Stomach (tissue), 8 donors: ENCODE measurements at regions not wholly inside any gene's neighbourhood (a gene's known extent, or its start where the extent isn't known, plus 50 kb on each side); places are given as distances from the start of the nearest gene placed in this dataset.

Source experiments
- DNase-seq, 2 donors: peaks; one replicate each; pipeline versions ENCODE4 v3.0.0 to v3.0.0-alpha.2; 2013 to 2019
- H3K27ac ChIP-seq, 5 donors: fragments of 200-600 bp in 4 of 5; sonication (generic) in 4 of 5; one replicate each; pipeline ENCODE4 v1.5.1; 2013 to 2019; ENCODE audit warnings: mild to moderate bottlenecking in 1 of 5, moderate library complexity in 1 of 5
- H3K27me3 ChIP-seq, 3 donors: fragments of 200-600 bp; sonication (generic); one replicate each; pipeline ENCODE4 v1.5.1; 2017 to 2019; ENCODE audit warnings: mixed run types in 1 of 3
- H3K36me3 ChIP-seq, 4 donors: fragments of 200-600 bp; sonication (generic); 1 replicate in 3 of 4; 2 replicates in 1 of 4; pipeline ENCODE4 v1.5.1; 2016 to 2019
- H3K4me1 ChIP-seq, 4 donors: fragments of 200-600 bp; sonication (generic); one replicate each; pipeline ENCODE4 v1.5.1; 2016 to 2019
- H3K4me3 ChIP-seq, 4 donors: fragments of 200-600 bp; sonication (generic) in 3 of 4; one replicate each; pipeline ENCODE4 v1.5.1; 2016 to 2019; ENCODE audit warnings: mild to moderate bottlenecking in 1 of 4
- H3K9me3 ChIP-seq, 4 donors: fragments of 200-600 bp; sonication (generic); one replicate each; pipeline ENCODE4 v1.5.1; 2016 to 2019
- CTCF ChIP-seq, 7 experiments: fragments of 450-650 bp in 4 of 7; fragments of 200-600 bp in 3 of 7; sonication (generic) in 3 of 7; IDR thresholded peaks; one replicate each; pipeline ENCODE4 v1.5.1; 2016 to 2019; ENCODE audit warnings: antibody characterized with exemption in 7 of 7, control low read depth in 2 of 7, mild to moderate bottlenecking in 1 of 7
- EP300 ChIP-seq: sonication (generic); formaldehyde crosslinking; IDR thresholded peaks from one replicate; pipeline ENCODE4 v1.6.1; 2017; ENCODE audit warnings: antibody characterized with exemption
- POLR2A ChIP-seq, 4 donors: fragments of 450-650 bp; IDR thresholded peaks; one replicate each; pipeline ENCODE4 v1.6.1; 2016; ENCODE audit warnings: antibody characterized with exemption in 4 of 4, control low read depth in 2 of 4, mild to moderate bottlenecking in 1 of 4, moderate library complexity in 1 of 4
- POLR2AphosphoS5 ChIP-seq, 3 donors: sonication (generic); formaldehyde crosslinking; IDR thresholded peaks; one replicate each; pipeline ENCODE4 v1.6.1; 2016; ENCODE audit warnings: antibody characterized with exemption in 3 of 3
- WGBS, 5 donors: extraction: QIAGEN DNeasy Blood & Tissue Kit in 3 of 5; methylation state at CpG; one replicate each; pipeline versions ENCODE4 v1.1.5 to v1.1.7; 2013 to 2018; 5-methylcytosine and 5-hydroxymethylcytosine counted together
- intact Hi-C: fragments of 100-400 bp; cut with DNase I; formaldehyde crosslinking; loops from one replicate; pipeline ENCODE4 v1.15.1; 2023; ENCODE audit warnings: low total_unique reads
- donor health status: healthy with polysubstance abuse.
- donor health status: Bipolar disorder and iron deficiency.
- donor health status: healthy.

- H3K9me3 ChIP-seq = peaks cover 0 to 4% (median 2%) of the 10 kb centered on the region in 4 donors
- no peak for DNase-seq
- no peaks in the 10 kb centered on the region for H3K27me3 ChIP-seq
- H3K27ac ChIP-seq = no peak overlapping the region
- intact Hi-C loops = loop anchor here (5.0 kb wide), 1 partner anchor 335 kb away; no protein-coding TSS in a partner anchor
- TF ChIP-seq EP300 (no peak), POLR2A (IDR thresholded peaks at IDR 0.05) (no peak), POLR2AphosphoS5 (IDR thresholded peaks at IDR 0.05) (no peak), CTCF (IDR thresholded peaks at IDR 0.05) (no peak)
- H3K4me3 ChIP-seq = no peak overlapping the region
- peaks cover 0 to 15% (median 8%) of the 10 kb centered on the region in 4 donors for H3K4me1 ChIP-seq
- no peaks in the 10 kb centered on the region for H3K36me3 ChIP-seq
- WGBS, 5 donors = 71 to 78% (median 74%) methylated on average over 5 of the region's 5 CpGs
These were observed 63.7 kb downstream of the GPR6 start for GRCh38 chr6:110041830-110042229.

- no peaks in the 10 kb centered on the region for H3K36me3 ChIP-seq
- H3K9me3 ChIP-seq = peaks cover 0 to 4% (median 2%) of the 10 kb centered on the region in 4 donors
- no peak for DNase-seq
- H3K4me3 ChIP-seq = no peak overlapping the region
- TF ChIP-seq CTCF (IDR thresholded peaks at IDR 0.05) (no peak), POLR2A (IDR thresholded peaks at IDR 0.05) (no peak), EP300 (no peak), POLR2AphosphoS5 (IDR thresholded peaks at IDR 0.05) (no peak)
- no peaks in the 10 kb centered on the region for H3K27me3 ChIP-seq
- H3K4me1 ChIP-seq = peaks cover 0 to 15% (median 8%) of the 10 kb centered on the region in 4 donors
- WGBS, 5 donors = 81 to 86% (median 82%) methylated on average over 9 of the region's 9 CpGs
- no peak overlapping the region for H3K27ac ChIP-seq
- intact Hi-C loops = loop anchor here (5.0 kb wide), 1 partner anchor 335 kb away; no protein-coding TSS in a partner anchor
These were observed 64.7 kb downstream of the GPR6 start for GRCh38 chr6:110042670-110043296.

- DNase-seq = no peak
- Histone ChIP-seq H3K4me3 (no peak overlapping the region), H3K27me3 (no peaks in the 10 kb centered on the region), H3K4me1 (peaks cover 0 to 15% (median 8%) of the 10 kb centered on the region in 4 donors), H3K36me3 (no peaks in the 10 kb centered on the region), H3K27ac (no peak overlapping the region), H3K9me3 (peaks cover 0 to 4% (median 2%) of the 10 kb centered on the region in 4 donors)
- intact Hi-C loops = loop anchor here (5.0 kb wide), 1 partner anchor 336 kb away; no protein-coding TSS in a partner anchor
- TF ChIP-seq POLR2AphosphoS5 (IDR thresholded peaks at IDR 0.05) = no peak
- no peak for TF ChIP-seq CTCF (IDR thresholded peaks at IDR 0.05)
- TF ChIP-seq POLR2A (IDR thresholded peaks at IDR 0.05) = no peak
- TF ChIP-seq EP300 = no peak
- 55 to 65% (median 64%) methylated on average over 6 of the region's 6 CpGs for WGBS, 5 donors
These were observed 65.4 kb downstream of the GPR6 start for GRCh38 chr6:110043366-110043994.

GRCh38 chr6:110044096-110044495 is 66.0 kb downstream of the GPR6 start:
- Histone ChIP-seq H3K27ac (no peak overlapping the region), H3K9me3 (peaks cover 0 to 4% (median 2%) of the 10 kb centered on the region in 4 donors), H3K36me3 (no peaks in the 10 kb centered on the region), H3K27me3 (no peaks in the 10 kb centered on the region), H3K4me1 (peaks cover 0 to 15% (median 8%) of the 10 kb centered on the region in 4 donors), H3K4me3 (no peak overlapping the region)
- intact Hi-C loops = loop anchor here (5.0 kb wide), 1 partner anchor 337 kb away; no protein-coding TSS in a partner anchor
- no peak for DNase-seq
- TF ChIP-seq EP300 (no peak), POLR2AphosphoS5 (IDR thresholded peaks at IDR 0.05) (no peak), POLR2A (IDR thresholded peaks at IDR 0.05) (no peak), CTCF (IDR thresholded peaks at IDR 0.05) (no peak)
- 64 to 69% (median 65%) methylated on average over 6 of the region's 6 CpGs for WGBS, 5 donors
